22Rv1 (cell line): ENCODE measurements at regions not wholly inside any gene's neighbourhood (a gene's known extent, or its start where the extent isn't known, plus 50 kb on each side); places are given as distances from the start of the nearest gene placed in this dataset.

Source experiments
- ZFX ChIP-seq: fragments of 450-650 bp; IDR thresholded peaks from 2 replicates; pipeline ENCODE4 v1.6.1; 2017; ENCODE audit warnings: antibody characterized with exemption, borderline replicate concordance
- TF ChIP-seq, protein P1 (sequence below): fragments of 450-650 bp; IDR thresholded peaks from 2 replicates; pipeline ENCODE4 v1.5.1; 2017; ENCODE audit warnings: mild to moderate bottlenecking

DNA sequence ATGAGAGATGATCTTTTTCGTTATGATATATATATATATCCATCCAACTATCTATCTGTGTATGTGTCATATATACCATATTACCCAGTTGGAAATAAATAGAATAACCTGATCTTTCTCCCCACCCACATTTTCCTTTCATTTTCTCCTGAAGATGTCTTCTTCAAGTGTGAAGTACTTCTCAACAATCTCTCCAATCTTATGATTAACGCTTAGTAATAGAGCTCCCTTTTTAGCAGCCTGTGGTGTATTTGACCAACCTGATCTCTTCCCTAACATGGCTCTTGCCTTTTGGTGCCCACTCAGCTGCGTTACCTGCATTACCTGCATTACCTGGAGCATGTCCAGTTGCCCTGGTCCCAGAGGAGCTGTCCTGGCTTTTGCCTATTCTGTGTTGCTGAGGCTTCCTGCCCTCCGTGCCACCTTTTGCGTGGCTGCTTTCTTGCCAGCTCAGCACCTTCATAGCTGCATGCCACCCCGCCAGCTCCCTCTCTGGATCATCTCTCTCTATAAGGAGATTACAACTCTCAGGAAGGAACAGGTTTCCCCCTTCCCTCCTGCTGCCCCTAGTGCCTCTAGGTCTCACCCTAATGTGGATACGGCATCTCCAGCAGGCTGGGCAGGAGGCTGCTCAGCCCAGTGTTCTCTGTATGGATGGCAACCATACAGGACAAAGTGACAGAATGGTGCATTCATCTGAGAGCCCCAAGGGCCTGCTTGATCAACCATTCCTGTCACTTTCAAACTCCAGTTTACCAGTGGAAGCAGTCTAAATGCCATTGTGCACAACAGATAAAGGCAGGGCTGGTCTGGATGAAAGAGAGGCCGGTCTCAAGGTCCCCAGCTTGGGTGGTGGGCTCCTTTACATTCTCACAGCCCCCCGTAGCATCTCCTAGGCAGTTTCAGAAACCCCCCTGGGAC is 126.7 kb downstream of the GADD45G start:
- TF ChIP-seq, protein P1, sequence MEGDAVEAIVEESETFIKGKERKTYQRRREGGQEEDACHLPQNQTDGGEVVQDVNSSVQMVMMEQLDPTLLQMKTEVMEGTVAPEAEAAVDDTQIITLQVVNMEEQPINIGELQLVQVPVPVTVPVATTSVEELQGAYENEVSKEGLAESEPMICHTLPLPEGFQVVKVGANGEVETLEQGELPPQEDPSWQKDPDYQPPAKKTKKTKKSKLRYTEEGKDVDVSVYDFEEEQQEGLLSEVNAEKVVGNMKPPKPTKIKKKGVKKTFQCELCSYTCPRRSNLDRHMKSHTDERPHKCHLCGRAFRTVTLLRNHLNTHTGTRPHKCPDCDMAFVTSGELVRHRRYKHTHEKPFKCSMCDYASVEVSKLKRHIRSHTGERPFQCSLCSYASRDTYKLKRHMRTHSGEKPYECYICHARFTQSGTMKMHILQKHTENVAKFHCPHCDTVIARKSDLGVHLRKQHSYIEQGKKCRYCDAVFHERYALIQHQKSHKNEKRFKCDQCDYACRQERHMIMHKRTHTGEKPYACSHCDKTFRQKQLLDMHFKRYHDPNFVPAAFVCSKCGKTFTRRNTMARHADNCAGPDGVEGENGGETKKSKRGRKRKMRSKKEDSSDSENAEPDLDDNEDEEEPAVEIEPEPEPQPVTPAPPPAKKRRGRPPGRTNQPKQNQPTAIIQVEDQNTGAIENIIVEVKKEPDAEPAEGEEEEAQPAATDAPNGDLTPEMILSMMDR = no peak
- TF ChIP-seq ZFX = no peak
